ENCODE measurements at regions not wholly inside any gene's neighbourhood (a gene's known extent, or its start where the extent isn't known, plus 50 kb on each side); places are given as distances from the start of the nearest gene placed in this dataset.

GRCh38 chr3:113150250-113150649 is 61.1 kb upstream of the BOC start:
- POLR2A ChIA-PET = no interaction called here
- H3K9me3 Mint-ChIP-seq = no peaks in the 10 kb centered on the region
- no peak overlapping the region for H3K4me3 Mint-ChIP-seq
- H3K27ac Mint-ChIP-seq = no peak overlapping the region
- DNase-seq (no peak), ATAC-seq (no peak)
- CTCF ChIA-PET = no interaction called here
- TF ChIP-seq CTCF (IDR thresholded peaks at IDR 0.05) = no peak
- intact Hi-C loops (cut with micrococcal nuclease) = no loop called here
- H3K27me3 Mint-ChIP-seq = peaks cover 3% of the 10 kb centered on the region
- H3K36me3 Mint-ChIP-seq (ENCODE audit: low read depth) = no peaks in the 10 kb centered on the region
- H3K4me1 Mint-ChIP-seq (ENCODE audit: low read depth) = no peaks in the 10 kb centered on the region

- no peak for ATAC-seq
Measured at GRCh38 chr3:113151461-113152031, 59.8 kb upstream of the BOC start.

GRCh38 chr3:113152849-113153248 is 58.5 kb upstream of the BOC start:
- ATAC-seq (no peak), DNase-seq (no peak)
- Mint-ChIP-seq H3K36me3 (ENCODE audit: low read depth) (no peaks in the 10 kb centered on the region), H3K4me3 (no peak overlapping the region), H3K27ac (no peak overlapping the region), H3K27me3 (peaks cover 3% of the 10 kb centered on the region), H3K9me3 (no peaks in the 10 kb centered on the region), H3K4me1 (ENCODE audit: low read depth) (no peaks in the 10 kb centered on the region)
- no peak for TF ChIP-seq CTCF (IDR thresholded peaks at IDR 0.05)
- POLR2A ChIA-PET = no interaction called here
- intact Hi-C loops (cut with micrococcal nuclease) = no loop called here
- CTCF ChIA-PET = interaction anchor here (0.6 to 1.4 kb wide), 2 partner anchors 10 to 136 kb away, joined by 3 read pairs; no protein-coding TSS in a partner anchor

More at GRCh38 chr3:113151461-113152031, 59.8 kb upstream of the BOC start:
- Mint-ChIP-seq H3K4me1 (ENCODE audit: low read depth) (no peaks in the 10 kb centered on the region), H3K4me3 (no peak overlapping the region), H3K9me3 (no peaks in the 10 kb centered on the region), H3K36me3 (ENCODE audit: low read depth) (no peaks in the 10 kb centered on the region), H3K27me3 (peaks cover 3% of the 10 kb centered on the region), H3K27ac (no peak overlapping the region)
- ChIA-PET CTCF (interaction anchor here (1.4 kb wide), 1 partner anchor 136 kb away, joined by 6 read pairs; no protein-coding TSS in a partner anchor), POLR2A (no interaction called here)
- no peak for DNase-seq
- intact Hi-C loops (cut with micrococcal nuclease) = no loop called here
- no peak for TF ChIP-seq CTCF (IDR thresholded peaks at IDR 0.05)

- POLR2A ChIA-PET = no interaction called here
Measured at GRCh38 chr3:113153499-113154107, 57.8 kb upstream of the BOC start.

More at GRCh38 chr3:113153499-113154107, 57.8 kb upstream of the BOC start:
- intact Hi-C loops (cut with micrococcal nuclease) = no loop called here
- Mint-ChIP-seq H3K4me1 (ENCODE audit: low read depth) (no peaks in the 10 kb centered on the region), H3K27ac (no peak overlapping the region), H3K36me3 (ENCODE audit: low read depth) (no peaks in the 10 kb centered on the region), H3K27me3 (peaks cover 3% of the 10 kb centered on the region), H3K4me3 (no peak overlapping the region), H3K9me3 (no peaks in the 10 kb centered on the region)
- no peak for TF ChIP-seq CTCF (IDR thresholded peaks at IDR 0.05)
- DNase-seq (no peak), ATAC-seq (no peak)
- CTCF ChIA-PET = interaction anchor here (0.6 to 1.4 kb wide), 2 partner anchors 11 to 473 kb away, joined by 3 read pairs; no protein-coding TSS in a partner anchor
